ENCODE measurements at regions not wholly inside any gene's neighbourhood (a gene's known extent, or its start where the extent isn't known, plus 50 kb on each side); places are given as distances from the start of the nearest gene placed in this dataset.

DNA sequence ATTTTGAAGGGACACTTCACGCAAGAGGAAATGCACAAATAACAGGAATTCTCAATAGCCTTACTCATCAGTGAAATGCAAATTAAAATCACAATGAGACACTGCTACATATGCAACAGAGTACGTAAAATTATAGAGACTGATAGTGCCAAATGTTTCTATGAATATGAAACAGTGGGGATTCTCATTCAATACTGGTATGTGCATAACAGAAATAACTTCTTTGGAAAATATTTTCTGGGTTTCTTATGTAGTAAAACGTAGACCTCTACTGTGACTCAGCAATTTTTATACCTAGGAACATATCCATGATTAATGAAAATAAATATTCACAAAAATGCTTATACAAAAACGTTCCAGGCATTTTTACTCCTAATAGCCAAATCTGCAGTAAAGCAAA lies 1625.2 kb downstream of the MAT2B start:
- DNase-seq (ENCODE audit: low read depth), result no peak
- TF ChIP-seq, protein P1, sequence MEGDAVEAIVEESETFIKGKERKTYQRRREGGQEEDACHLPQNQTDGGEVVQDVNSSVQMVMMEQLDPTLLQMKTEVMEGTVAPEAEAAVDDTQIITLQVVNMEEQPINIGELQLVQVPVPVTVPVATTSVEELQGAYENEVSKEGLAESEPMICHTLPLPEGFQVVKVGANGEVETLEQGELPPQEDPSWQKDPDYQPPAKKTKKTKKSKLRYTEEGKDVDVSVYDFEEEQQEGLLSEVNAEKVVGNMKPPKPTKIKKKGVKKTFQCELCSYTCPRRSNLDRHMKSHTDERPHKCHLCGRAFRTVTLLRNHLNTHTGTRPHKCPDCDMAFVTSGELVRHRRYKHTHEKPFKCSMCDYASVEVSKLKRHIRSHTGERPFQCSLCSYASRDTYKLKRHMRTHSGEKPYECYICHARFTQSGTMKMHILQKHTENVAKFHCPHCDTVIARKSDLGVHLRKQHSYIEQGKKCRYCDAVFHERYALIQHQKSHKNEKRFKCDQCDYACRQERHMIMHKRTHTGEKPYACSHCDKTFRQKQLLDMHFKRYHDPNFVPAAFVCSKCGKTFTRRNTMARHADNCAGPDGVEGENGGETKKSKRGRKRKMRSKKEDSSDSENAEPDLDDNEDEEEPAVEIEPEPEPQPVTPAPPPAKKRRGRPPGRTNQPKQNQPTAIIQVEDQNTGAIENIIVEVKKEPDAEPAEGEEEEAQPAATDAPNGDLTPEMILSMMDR (IDR thresholded peaks at IDR 0.05; ENCODE audit: insufficient read depth, low read length), result no peak
- no peak overlapping the region for H3K4me3 ChIP-seq (ENCODE audit: low read depth, low read length)

DNA sequence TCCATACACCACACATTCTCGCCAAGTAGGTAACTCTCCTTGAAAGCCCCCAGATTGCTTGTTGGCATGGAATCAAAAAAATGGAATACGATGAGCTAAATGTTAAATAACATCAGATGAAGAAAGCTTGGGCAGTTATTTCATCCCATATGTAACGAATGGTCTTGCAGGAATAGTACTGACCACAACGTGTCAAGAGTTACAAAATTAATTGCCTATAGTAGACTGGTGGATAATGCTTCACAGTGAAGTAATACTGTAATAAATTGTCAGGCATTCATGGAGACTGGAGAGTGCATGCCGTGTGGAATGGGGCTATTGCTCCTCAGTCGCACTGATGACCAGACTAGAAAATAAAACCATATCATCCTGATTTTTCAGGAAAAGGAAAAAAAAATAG lies 1628.7 kb downstream of the MAT2B start:
- no peak for DNase-seq (ENCODE audit: low read depth)
- TF ChIP-seq, protein P1 (IDR thresholded peaks at IDR 0.05; ENCODE audit: insufficient read depth, low read length), result no peak
- no peak overlapping the region for H3K4me3 ChIP-seq (ENCODE audit: low read depth, low read length)

GRCh38 chr5:165135565-165135964 lies 1630.1 kb downstream of the MAT2B start:
- TF ChIP-seq, protein P1 (IDR thresholded peaks at IDR 0.05; ENCODE audit: insufficient read depth, low read length), result no peak

DNA sequence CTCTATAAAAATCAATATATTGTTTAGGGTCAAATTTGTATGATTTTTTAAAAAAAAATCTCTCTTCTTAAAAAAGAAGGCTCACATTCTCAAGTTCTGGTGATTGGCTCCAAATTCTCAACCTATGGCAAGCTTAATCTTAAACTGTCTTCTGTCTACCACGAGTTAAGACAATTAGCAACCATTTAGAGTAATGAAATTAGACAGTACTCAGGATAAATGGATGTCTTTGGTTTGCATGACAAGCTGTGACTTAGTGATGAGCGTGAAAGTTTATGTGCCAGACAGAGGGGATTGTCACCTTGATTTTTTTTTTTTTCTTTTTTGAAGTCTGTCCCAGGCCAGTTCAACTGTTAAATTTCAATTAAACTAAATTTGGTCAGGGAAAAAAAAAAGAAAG lies 1632.3 kb downstream of the MAT2B start:
- no peak for DNase-seq (ENCODE audit: low read depth)
- H3K4me3 ChIP-seq (ENCODE audit: low read depth, low read length), result no peak overlapping the region
- TF ChIP-seq, protein P1 (IDR thresholded peaks at IDR 0.05; ENCODE audit: insufficient read depth, low read length), result no peak

More at GRCh38 chr5:165135565-165135964, 1630.1 kb downstream of the MAT2B start:
- no peak overlapping the region for H3K4me3 ChIP-seq (ENCODE audit: low read depth, low read length)
- DNase-seq (ENCODE audit: low read depth), result no peak

DNA sequence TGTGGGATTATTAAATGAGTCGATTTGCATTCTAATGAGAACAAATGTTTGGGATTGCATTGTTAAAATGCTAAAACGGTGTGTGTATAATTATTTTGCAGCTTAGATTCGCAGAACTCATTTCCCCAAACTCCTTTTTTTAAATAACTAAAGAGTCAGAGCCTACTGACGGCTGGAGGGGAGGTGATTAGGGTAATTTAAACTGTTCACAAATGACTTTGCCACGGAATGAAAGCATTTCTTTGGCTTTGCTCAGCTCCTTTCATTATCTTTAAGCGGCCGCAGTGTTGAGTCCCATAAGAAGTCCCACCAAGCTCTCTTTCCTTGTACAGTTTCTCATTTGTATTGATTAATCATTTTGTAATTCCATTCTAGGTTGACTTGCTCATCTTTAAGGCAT lies 1632.8 kb downstream of the MAT2B start:
- H3K4me3 ChIP-seq (ENCODE audit: low read depth, low read length), result no peak overlapping the region
- DNase-seq (ENCODE audit: low read depth), result no peak
- TF ChIP-seq, protein P1 (IDR thresholded peaks at IDR 0.05; ENCODE audit: insufficient read depth, low read length), result no peak

DNA sequence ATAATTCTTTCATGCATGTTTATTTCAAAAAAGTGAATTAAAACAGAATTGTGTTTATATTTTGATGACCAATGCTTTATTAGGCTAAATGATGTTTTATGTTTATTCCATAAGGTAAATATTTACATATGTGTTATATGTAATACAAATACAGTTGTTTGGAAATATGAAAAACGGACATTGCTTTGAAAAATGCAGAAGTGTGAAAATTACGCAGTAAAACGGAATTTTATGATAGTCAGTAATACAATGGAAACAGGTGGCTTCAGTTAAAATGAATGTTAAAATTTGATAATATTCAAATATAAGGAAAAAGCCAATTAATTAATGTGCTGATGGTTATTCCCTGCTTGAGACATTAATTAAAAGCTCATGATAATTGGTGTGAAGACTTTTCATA lies 1633.8 kb downstream of the MAT2B start:
- no peak overlapping the region for H3K4me3 ChIP-seq (ENCODE audit: low read depth, low read length)
- TF ChIP-seq, protein P1 (IDR thresholded peaks at IDR 0.05; ENCODE audit: insufficient read depth, low read length), result no peak
- DNase-seq (ENCODE audit: low read depth), result no peak

- no peak for DNase-seq (ENCODE audit: low read depth)
- TF ChIP-seq, protein P1 (IDR thresholded peaks at IDR 0.05; ENCODE audit: insufficient read depth, low read length), result no peak
- no peak overlapping the region for H3K4me3 ChIP-seq (ENCODE audit: low read depth, low read length)
Observed at GRCh38 chr5:165139721-165140120, 1634.3 kb downstream of the MAT2B start.
